Medulla oblongata (tissue), 1 donor: ENCODE measurements at regions not wholly inside any gene's neighbourhood (a gene's known extent, or its start where the extent isn't known, plus 50 kb on each side); places are given as distances from the start of the nearest gene placed in this dataset.
"Not testable (repeated sequence)": the region's sequence is repeated elsewhere in the genome, so short reads cannot be mapped to it uniquely, and the experiment has no call there.

Experiments
- DNase-seq: peaks from one replicate; pipeline ENCODE4 v3.0.0-alpha.2; 2015; ENCODE audit errors: extremely low spot score

GRCh38 chr10:78645975-78646374 is 422.8 kb upstream of the ZMIZ1 start:
- DNase-seq: no peak

GRCh38 chr10:78648256-78648860 is 420.4 kb upstream of the ZMIZ1 start:
- DNase-seq: no peak

- DNase-seq: no peak
Observed at GRCh38 chr10:78649429-78649828, 419.3 kb upstream of the ZMIZ1 start.

- DNase-seq: no peak
Observed at GRCh38 chr10:78650122-78650521, 418.6 kb upstream of the ZMIZ1 start.

GRCh38 chr10:78651287-78651686 is 417.5 kb upstream of the ZMIZ1 start:
- no peak for DNase-seq

GRCh38 chr10:78653555-78653954 is 415.2 kb upstream of the ZMIZ1 start:
- no peak for DNase-seq

GRCh38 chr10:78654047-78654590 is 414.6 kb upstream of the ZMIZ1 start:
- no peak for DNase-seq

GRCh38 chr10:78655979-78656378 is 412.8 kb upstream of the ZMIZ1 start:
- DNase-seq: no peak

- peak; percentile 76 for DNase-seq
Observed at GRCh38 chr10:78656417-78657162, 412.2 kb upstream of the ZMIZ1 start.

- peak; percentile 87 for DNase-seq
Observed at GRCh38 chr10:78657163-78657861, 411.5 kb upstream of the ZMIZ1 start.

GRCh38 chr10:78657862-78658165 is 411.0 kb upstream of the ZMIZ1 start:
- no peak for DNase-seq

GRCh38 chr10:78658645-78659597 is 409.8 kb upstream of the ZMIZ1 start:
- no peak for DNase-seq

GRCh38 chr10:78659598-78659967 is 409.2 kb upstream of the ZMIZ1 start:
- DNase-seq: no peak

- DNase-seq: no peak
Observed at GRCh38 chr10:78660446-78661106, 408.2 kb upstream of the ZMIZ1 start.

GRCh38 chr10:78663721-78664120 is 405.0 kb upstream of the ZMIZ1 start:
- DNase-seq: no peak

- DNase-seq: no peak
Observed at GRCh38 chr10:78664929-78665553, 403.7 kb upstream of the ZMIZ1 start.

GRCh38 chr10:78672918-78673317 is 395.8 kb upstream of the ZMIZ1 start:
- DNase-seq: no peak

GRCh38 chr10:78681141-78681540 is 387.6 kb upstream of the ZMIZ1 start:
- DNase-seq: not testable (repeated sequence)

GRCh38 chr10:78681986-78682385 is 386.8 kb upstream of the ZMIZ1 start:
- not testable (repeated sequence) for DNase-seq

GRCh38 chr10:78684947-78685346 is 383.8 kb upstream of the ZMIZ1 start:
- no peak for DNase-seq
